ENCODE measurements at regions not wholly inside any gene's neighbourhood (a gene's known extent, or its start where the extent isn't known, plus 50 kb on each side); places are given as distances from the start of the nearest gene placed in this dataset.
"Not testable (repeated sequence)": the region's sequence is repeated elsewhere in the genome, so short reads cannot be mapped to it uniquely, and the experiment has no call there.

DNA sequence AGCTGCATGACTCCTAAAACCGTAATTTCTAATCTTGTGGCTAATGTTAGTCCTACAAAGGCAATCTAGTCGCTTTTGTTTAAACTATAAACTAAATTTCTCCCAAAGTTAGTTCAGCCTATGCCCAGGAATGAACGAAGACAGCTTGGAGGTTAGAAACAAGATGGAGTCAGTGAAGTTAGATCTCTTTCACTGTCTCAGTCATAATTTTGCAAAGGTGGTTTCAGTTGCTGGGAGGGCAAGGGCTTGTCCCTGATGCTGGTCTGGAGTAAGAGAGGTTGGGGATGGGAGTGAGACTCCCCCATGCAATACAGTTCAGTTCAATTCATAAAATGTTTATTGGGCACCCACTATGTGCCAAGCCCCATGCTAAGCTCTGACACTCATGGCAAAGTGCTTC lies 362.1 kb downstream of the TYW1 start:
- DNase-seq (ENCODE audit: low read depth, low spot score): not testable (repeated sequence)

DNA sequence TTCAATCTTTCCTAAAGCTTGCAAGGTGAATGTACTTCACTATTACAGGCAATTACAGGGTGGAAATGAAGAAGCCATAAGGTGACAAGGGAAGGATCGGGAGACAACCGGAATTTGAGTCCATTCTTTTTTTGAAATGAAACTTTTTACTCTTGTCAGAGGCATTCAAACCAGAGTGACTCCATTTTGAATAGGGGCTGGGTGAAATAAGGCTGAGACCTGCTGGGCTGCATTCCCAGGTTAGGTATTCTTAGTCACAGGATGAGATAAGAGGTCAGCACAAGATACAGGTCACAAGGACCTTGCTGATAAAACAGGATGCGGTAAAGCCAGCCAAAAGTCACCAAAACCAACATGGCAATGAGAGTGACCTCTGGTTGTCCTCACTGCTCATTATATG lies 363.3 kb downstream of the TYW1 start:
- DNase-seq (ENCODE audit: low read depth, low spot score): no peak

DNA sequence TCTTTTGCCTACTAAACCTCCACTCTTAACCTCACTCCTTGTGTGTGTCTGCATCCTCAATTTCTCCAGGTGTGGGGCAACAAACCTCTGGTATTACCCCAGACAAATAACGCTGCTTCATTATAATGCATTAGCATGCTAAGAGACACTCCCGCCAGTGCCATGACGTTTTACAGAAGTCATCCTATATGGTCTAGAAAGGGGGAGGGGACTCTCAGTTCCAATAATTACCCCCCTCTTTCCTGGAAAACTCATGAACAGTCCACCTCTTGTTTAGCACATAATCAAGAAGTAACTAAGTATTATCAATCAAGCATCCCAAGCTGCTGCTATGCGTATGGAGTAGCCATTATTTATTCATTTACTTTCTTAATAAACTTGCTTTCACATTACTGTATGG lies 364.5 kb downstream of the TYW1 start:
- no peak for DNase-seq (ENCODE audit: low read depth, low spot score)

DNA sequence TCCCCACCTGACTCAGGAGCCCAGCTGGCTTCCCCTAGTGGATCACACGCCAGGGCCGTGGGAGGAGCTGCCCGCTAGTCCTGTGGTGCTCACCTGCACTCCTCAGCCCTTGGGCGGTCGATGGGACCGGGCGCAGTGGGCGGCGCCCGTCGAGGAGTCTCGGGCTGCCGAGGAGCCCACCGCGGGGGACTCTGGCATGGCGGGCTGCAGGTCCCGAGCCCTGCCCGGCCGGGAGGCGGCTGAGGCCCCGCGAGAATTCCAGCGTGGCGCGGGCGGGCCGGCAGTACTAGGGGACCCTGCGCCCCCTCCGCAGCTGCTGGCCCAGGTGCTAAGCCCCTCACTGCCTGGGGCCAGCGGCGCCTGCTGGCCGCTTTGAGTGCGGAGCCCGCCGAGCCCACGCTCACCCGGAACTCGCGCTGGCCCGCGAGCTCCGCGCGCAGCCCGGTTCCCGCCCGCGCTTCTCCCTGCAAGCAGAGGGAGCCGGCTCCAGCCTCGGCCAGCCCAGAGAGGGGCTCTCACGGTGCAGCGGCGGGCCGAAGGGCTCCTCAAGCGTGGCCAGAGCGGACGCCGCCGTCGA lies 367.9 kb downstream of the TYW1 start:
- DNase-seq (ENCODE audit: low read depth, low spot score): no peak

DNA sequence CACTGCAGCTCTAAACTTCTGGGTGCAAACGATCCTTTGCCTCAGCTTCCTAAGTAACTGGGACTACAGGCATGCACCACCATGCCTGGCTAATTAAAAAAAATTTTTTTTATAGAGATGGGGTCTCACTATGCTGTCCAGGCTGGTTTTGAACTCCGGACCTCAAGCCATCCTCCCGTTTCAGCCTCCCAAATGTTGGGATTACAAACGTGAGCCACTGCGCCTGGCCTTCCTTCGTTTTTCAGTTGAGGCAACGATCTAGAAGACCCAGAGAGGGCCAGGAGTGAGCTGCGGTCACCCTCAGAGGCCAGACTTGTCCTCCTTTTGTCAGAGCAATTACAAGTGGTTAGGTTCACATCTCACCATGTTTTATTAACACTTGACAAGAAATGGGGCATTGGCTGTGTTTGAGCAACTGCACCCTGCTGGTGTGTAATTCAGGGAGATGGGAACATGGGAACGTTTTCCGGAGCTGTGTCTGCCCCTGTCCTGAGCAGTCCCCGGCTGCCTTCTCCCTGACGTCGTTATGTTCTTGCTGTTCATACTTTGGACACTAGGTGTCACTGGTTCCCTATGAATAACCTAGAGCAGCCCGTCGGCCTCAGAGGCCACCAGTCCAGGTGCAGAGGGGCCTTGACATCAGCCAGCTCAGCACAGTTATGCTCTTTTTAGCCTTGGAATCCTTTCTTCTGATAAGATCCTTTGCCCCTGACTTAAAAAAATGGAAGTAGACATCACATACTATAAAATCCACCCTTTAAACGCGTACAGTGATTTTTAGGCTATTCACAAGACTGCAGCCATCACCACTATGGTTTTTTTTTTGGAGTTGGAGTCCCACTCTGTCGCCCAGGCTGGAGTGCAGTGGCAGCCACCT lies 375.0 kb downstream of the TYW1 start:
- DNase-seq (ENCODE audit: low read depth, low spot score): peak; percentile 44

DNA sequence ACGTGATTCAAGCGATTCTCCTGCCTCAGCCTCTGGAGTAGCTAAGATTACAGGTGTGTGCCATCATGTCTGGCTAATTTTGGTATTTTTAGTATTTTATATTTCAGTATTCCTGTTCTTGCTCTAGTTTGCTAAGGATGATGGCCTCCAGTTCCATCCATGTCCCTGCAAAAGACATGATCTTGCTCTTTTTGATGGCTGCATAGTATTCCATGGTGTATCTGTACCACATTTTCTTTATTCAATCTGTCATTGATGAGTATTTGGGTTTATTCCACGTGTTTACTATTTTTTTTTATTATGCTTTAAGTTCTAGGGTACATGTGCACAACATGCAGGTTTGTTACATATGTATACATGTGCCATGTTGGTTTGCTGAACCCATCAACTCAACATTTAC lies 376.8 kb downstream of the TYW1 start:
- DNase-seq (ENCODE audit: low read depth, low spot score): not testable (repeated sequence)

DNA sequence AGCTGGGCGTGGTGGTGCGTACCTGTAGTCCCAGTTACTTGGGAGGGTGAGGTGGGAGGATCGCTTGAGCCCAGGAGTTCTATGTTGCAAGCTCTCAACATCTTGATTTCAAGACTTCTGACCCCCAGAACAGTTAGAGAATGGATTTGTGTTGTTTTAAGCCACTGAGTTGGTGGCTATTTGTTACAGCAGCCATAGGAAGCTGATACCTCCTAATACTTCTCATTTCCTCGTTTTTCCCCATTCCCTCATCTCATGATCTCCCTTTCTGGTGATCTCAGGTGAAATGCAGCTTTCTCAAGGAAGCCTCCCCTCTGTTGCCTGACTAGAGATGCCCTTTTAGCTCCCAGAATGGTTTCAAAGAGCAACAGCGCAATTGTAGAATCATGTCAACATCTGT lies 378.8 kb downstream of the TYW1 start:
- no peak for DNase-seq (ENCODE audit: low read depth, low spot score)

DNA sequence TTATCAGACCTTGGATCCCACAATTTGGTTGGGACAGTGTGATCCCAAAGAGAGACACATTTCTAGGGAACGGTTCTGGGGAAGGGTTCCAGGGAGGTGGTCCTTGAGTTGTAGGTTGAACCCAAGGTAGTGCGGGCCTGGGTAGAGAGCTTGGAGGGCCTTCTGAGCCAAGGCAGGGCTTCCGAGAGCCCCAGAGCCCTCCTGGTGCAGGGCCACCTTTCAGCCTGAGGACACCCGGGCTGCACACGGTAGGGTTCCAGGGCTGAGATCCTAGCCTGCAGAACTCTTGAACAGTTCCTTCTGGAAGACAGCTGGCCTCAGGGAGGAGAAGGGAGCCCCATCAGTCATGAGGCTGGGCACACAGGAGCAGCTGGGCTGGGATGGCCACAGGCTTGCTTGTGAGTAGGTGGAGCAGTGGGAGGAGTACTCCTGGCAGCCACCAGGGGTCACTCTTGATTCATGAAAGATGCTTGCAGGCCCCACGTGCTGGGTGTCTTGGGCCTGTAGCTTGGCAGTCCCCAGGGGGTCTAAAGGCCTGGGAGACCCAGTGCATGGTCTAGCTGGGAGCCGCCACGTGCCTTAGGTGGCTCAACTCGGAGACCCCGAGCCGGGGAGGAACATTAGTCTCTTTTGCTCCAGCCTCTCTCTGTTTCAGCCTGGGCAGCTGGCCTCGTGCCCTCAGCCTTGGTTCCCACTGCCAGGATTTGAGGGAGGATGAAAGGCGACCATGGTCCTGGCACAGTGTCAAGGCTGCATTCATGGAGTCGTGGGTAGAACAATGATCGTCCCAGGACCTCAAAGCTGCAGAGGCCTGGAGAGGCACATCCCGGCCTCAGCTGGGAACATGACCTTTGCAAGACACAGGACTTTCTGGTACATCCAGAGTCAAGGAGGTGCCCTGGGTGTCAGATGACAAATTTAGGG lies 381.6 kb downstream of the TYW1 start:
- DNase-seq (ENCODE audit: low read depth, low spot score): peak; percentile 29

DNA sequence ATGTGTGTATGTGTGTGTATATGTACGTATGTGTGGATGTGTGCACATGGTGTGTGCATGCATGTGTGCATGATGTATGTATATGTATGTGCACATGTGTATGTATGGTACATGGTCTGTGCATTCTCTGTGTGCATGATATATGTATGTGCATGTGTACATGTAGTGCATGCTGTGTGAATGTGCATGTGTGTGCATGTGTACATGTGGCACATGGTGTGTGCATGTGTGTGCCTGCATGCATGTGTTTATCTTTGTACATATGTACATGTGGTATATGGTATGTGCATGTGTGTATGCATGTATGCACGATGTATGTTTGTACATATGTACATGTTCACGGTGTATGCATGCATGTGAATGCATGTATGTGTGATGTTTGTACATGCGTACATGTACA lies 383.7 kb downstream of the TYW1 start:
- no peak for DNase-seq (ENCODE audit: low read depth, low spot score)

DNA sequence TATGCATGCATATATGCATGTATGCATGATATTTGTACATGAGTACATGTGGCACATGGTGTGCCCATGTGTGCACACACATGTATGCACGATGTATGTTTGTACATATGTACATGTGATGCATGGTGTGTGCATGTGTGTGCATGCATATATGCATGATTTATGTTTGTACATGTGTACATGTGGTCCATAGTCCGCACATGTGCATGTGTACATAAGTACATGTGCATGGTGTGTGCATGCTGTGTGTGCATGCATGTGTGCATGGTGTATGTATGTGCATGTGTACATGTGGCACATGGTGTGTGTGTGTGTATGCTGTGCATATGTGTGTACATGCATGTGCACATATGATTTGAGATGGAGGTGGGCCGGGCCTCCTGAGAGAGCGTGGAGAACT lies 384.2 kb downstream of the TYW1 start:
- DNase-seq (ENCODE audit: low read depth, low spot score): no peak

DNA sequence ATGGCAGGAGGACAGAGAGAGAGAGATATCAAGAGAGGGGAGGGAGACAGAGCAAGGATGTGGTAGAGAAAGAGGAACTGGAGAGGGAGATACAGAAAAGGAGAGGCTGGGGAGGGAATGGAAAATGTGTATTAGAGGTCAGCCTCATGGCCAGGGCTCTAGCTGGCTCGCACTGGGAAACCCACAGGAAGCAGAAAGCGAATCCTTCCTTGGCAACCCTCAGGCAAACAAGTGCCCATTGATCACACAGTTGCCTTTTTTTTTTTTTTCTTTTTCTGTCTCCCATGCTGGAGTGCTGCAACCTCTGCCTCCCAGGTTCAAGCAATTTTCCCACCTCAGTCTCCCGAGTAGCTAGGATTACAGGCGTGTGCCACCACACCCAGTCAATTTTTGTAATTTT lies 391.2 kb downstream of the TYW1 start:
- no peak for DNase-seq (ENCODE audit: low read depth, low spot score)

DNA sequence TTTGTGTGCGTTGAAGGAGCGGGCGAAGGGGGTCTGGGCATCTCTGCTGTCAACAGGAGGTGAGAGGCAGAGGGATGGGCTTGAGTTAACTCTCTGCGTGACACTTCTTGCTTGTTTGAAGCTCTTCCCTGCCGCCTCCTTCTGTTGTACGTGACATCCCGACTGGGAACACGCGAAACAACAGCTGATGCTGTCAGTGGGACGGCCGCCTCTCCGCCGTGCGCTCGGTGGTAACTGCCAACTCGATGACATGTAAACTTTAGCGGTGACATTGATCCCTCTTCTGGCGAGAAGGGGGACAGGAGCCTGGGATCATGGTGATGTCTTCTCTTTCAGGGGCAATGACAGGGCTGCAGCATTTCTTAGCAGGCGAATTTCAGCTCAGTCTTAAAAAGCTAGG lies 394.5 kb downstream of the TYW1 start:
- no peak for DNase-seq (ENCODE audit: low read depth, low spot score)

DNA sequence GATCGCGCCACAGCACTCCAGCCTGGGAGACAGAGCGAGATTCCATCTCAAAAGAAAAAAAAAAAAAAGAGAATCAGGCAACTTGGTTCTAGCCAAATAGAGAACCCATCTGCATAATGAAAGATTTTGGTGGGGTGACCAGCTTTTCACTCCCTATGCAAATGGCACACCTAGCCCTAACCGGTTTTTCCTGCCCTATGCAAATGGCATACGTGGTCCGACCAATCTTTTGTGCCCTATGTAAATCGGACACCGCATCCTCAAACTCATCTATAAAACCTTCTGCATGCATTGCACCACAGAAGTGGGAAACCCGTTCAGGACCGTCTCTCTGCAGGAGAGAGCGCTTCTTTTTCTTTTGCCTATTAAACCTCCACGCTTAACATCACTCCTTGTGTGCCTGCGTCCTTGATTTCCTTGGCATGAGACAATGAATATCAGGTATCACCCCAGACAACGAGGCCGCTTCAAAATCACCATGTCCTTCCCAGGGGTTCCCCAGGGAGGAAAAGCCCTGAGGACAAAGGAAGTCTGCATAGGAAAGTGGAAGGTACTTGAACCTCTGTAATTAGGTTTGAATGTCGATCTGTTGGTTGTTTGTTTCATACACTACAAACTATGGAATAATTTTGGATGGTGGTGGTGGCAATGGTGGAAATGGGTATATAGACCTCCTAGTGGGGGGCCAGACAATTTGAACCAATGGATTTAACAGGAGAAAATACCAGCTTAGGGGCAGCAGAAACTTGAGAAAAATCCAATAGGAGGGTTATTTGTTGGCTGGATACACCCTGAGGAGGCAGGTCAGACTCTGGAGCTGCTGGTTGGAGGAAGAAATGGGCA lies 396.2 kb downstream of the TYW1 start:
- DNase-seq (ENCODE audit: low read depth, low spot score): no peak

DNA sequence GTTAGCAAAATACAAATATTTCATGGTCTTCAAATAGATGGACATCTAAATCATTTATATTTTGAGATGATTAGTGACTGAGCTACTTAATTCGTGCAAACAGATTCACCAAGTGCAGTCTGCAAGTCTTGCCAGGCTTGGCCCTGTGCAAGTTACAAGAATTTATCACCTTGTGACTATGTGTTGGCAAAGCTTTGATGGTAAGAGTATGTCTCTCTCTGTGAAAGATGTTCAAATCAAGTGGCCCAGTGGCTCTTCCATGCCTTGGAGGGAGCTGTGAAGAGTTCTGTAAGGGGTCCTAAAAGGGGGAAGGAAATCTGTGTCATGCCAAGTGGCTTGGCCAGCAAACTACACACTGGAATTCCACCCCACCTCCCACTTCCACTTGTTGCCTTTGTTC lies 397.3 kb downstream of the TYW1 start:
- no peak for DNase-seq (ENCODE audit: low read depth, low spot score)

DNA sequence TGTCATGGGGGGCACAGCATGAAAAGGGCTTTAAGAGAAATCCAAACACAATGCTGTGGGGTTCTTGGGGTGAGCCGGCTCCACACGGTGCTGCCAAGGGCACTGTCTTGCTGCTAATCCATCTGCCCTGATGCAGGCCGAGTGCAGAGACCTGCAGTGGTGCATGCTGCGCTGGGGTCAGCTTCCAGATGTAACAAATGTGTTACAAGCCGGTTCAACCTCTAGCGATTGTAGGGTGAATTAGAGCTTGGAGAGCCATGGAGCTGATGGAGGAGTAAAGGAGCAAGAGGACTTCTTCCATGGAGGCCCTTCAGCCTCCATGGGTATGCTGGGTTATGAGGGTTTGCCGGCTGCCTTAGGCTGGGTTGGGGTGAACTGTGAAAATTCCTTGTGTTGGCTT lies 402.3 kb downstream of the TYW1 start:
- DNase-seq (ENCODE audit: low read depth, low spot score): no peak

DNA sequence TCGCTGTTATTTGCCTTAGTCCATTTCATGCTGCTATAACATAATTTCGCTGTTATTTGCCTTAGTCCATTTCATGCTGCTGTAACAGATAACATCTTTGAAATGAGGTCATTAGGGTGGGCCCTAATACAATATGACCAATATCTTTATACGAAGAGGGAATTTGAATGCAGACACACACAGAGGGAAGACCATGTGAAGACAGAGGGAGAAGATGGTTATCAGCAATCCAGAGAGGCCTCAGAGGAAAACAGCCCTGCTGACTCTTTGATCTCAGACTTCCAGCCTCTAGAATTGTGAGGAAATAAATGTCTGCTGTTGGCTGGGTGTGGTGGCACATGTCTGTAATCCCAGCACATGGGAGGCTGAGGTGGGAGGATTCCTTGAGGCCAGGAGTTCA lies 404.9 kb downstream of the TYW1 start:
- no peak for DNase-seq (ENCODE audit: low read depth, low spot score)

DNA sequence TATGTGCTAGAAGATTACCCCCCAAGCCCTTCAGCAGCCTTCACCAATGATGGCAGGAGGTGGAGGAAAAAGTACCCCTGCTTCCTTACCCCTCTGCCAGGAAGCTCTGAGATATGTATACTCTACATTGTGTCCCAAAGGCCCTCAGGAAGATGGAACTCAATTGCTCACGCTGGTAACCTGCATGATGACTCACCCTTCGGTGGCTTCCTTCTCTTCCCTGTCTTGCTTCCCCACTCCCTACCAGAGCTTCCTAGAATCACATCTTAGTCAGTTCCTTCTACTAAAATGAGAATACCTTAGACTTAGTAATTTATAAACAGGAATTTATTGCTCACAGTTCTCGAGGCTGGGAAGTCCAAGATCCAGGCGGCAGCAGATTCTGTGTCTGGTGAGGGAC lies 405.6 kb downstream of the TYW1 start:
- DNase-seq (ENCODE audit: low read depth, low spot score): no peak

DNA sequence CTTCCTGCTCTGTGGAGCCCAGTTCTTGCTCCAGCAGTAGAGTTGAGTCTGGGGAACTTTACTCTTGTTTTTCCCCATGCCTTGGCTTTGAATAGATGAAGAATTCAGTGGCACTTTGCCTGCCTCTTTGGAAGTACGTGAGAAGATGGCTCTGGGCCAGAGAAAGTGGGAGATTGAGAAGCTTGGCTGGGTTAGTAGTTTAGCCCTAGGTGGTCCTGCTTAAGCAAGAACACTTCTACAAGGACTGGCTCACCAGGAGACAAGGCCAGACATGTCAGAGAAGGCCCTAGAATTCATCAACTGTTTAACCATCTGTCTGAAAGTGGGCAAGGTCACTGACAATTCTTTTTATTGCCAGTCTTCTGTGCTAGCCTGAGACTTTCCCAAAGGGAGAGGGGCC lies 410.3 kb downstream of the TYW1 start:
- no peak for DNase-seq (ENCODE audit: low read depth, low spot score)

DNA sequence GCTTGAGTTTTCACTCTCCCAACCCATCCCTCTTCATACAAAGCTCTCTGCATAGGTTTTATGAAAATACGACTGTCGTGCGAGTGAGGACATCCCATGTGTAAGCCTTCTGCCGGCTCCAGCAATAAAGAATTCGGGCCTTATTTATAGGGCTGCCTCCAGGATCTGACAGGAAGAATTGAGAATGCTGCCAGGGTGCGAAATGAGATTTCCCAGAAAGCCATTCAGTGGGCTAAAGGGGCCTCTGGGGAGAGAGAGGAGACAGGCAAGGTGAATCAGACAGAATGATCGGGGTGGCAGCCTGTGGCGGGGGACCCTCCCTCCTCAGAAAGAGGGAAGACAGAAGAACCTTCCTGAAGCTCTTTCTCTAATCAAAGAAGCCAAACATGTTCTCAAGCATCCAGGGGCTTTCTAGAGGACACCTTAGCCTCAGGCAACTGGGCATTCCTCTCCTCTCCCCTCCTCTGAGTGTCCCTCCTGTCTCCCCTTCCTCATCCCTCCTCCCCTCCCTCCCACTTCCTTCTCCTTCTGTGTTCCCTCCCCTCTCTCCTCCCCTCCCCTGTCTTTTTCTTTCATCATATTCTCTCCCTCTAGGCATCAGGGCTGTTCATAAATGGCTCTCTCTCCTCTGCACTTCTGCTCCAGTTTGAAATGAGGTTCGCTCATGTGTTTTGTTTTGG lies 410.9 kb downstream of the TYW1 start:
- no peak for DNase-seq (ENCODE audit: low read depth, low spot score)

DNA sequence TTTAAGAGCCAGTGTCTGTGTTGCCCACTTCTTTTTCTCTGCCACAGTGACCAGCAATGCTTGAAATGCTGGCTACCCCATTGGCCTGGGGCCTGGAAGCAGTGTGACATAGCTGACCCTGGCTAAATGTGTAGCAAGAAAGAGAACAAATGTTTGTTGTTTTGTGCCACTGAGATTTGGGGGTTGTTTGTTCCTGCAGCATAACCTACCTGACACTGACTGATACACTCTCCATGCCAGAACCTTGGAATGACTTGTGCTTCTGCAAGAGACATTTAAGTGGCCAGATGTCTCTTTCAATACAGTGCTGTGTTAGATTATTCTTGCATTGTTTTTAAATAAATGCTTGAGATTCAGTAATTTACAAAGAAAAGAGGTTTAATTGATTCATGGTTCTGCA lies 411.5 kb downstream of the TYW1 start:
- DNase-seq (ENCODE audit: low read depth, low spot score): no peak

DNA sequence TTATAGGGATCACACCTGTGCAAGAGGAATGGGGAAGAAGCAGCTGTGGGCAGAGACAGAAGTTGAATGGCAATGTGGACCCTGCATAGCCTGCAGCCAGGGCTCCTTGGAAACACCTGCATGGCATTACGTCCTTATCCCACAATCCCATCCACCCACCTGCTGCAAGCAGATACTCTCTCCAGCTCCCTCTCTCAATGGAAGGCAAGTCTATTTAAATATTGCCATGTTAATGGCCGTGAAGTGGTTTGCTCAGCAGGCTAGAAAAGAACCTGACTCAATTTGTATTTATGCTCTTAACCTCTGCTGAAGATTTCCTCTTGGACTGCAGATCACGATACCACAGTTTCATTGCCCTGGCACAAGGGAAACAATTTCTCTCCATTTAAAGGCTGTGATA lies 417.0 kb downstream of the TYW1 start:
- DNase-seq (ENCODE audit: low read depth, low spot score): no peak
